Calu3 (cell line): ENCODE measurements at regions not wholly inside any gene's neighbourhood (a gene's known extent, or its start where the extent isn't known, plus 50 kb on each side); places are given as distances from the start of the nearest gene placed in this dataset.

Experiments used
- BruUV-seq: library from RNA; stranded (reverse); fragments of 400-500 nt; replicated peaks from 2 replicates; lab custom pipeline; 2021; lab: Mats Ljungman, UMichigan
- CTCF ChIA-PET: fragments of 300-600 bp; sonication (Branson Sonifier 250); formaldehyde crosslinking; loops from one replicate; lab custom pipeline; 2022; ENCODE audit warnings: antibody characterized with exemption; lab: Charles Lee
- DNase-seq: peaks from one replicate; pipeline ENCODE4 v3.0.0; 2022
- H3K27ac Mint-ChIP-seq: one replicate; pipeline ENCODE4 v1.8.0; 2022; ENCODE audit warnings: mixed read lengths; ENCODE audit not compliant: unreplicated experiment
- H3K27me3 Mint-ChIP-seq: one replicate; pipeline ENCODE4 v1.8.0; 2022; ENCODE audit warnings: mixed read lengths; ENCODE audit not compliant: unreplicated experiment
- H3K36me3 Mint-ChIP-seq: one replicate; pipeline ENCODE4 v1.8.0; 2022; ENCODE audit warnings: mild to moderate bottlenecking, moderate library complexity, mixed read lengths; ENCODE audit not compliant: insufficient read depth, unreplicated experiment
- H3K4me1 Mint-ChIP-seq: one replicate; pipeline ENCODE4 v1.8.0; 2022; ENCODE audit warnings: mild to moderate bottlenecking, low read depth, mixed read lengths; ENCODE audit not compliant: unreplicated experiment
- H3K4me3 Mint-ChIP-seq: one replicate; pipeline ENCODE4 v1.8.0; 2022; ENCODE audit warnings: mild to moderate bottlenecking, low read depth, moderate library complexity, mixed read lengths; ENCODE audit not compliant: unreplicated experiment
- H3K9me3 Mint-ChIP-seq: one replicate; pipeline ENCODE4 v1.8.0; 2022; ENCODE audit warnings: low read depth, mixed read lengths; ENCODE audit not compliant: unreplicated experiment
- CTCF ChIP-seq: fragments of 200-600 bp; IDR thresholded peaks from one replicate; pipeline ENCODE4 v1.8.0; 2022; ENCODE audit warnings: antibody characterized with exemption; ENCODE audit not compliant: unreplicated experiment
- intact Hi-C: fragments of 100-400 bp; cut with micrococcal nuclease; formaldehyde crosslinking; loops from one replicate; pipeline ENCODE4 v1.10.0; 2022; ENCODE audit not compliant: unreplicated experiment

DNA sequence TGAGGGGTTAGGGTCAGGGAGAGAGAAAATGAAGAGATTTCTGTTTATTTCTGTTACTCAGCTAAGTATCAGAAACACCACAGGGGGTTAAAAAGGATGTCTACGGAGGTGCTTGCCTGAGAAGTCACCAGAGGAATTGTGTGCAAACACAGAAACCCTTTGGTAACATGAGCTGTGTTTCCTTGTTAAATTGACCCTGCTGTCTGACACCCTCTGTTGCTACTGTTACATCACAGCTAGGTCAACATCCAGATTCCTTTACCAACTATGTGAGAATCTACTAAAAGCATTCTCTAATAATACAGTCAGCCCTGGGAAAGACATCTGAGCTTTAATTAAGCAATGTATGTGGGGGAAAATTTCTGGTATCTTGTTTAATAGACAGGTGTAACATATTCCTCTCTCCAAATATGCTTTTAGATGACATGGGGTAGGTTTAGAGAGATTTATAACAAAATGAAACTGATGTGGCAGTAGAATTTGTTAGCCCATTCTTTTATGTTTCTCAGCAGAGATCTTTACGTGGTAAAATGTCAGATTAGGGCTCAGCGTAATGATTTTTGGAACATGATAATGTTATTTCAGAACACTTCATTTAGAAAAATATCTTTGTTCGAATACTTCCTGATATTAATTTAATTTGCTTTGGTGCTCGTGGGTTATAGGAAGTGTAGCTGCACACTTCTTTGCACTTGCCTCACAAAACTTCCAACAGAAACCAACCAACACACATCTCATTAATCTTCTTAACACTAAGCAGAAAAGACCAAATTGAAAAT, 168.0 kb upstream of the AHR start:
- BruUV-seq, result no TSS peak
- CTCF ChIA-PET, result interaction anchor here (0.6 to 3.5 kb wide), 21 partner anchors 8 to 181 kb away, joined by 3 to 29 read pairs (median 5); partner anchors contain the start of gene AHR
- Mint-ChIP-seq H3K9me3 (no peaks in the 10 kb centered on the region), H3K4me3 (peak overlapping the region; percentile 62), H3K27me3 (no peaks in the 10 kb centered on the region), H3K4me1 (peaks cover 86% of the 10 kb centered on the region), H3K27ac (peak overlapping the region; percentile 100), H3K36me3 (peaks cover 44% of the 10 kb centered on the region)
- no peak for TF ChIP-seq CTCF
- peak; percentile 78 for DNase-seq
- intact Hi-C loops, result loop anchor here (1.0 to 10.0 kb wide), 7 partner anchors 31 to 326 kb away; partner anchors contain the start of gene AGR2

GRCh38 chr7:17131060-17131345, 167.4 kb upstream of the AHR start:
- no peak for TF ChIP-seq CTCF
- intact Hi-C loops, result loop anchor here (2.0 to 10.0 kb wide), 6 partner anchors 68 to 326 kb away; partner anchors contain the start of gene AGR2
- CTCF ChIA-PET, result interaction anchor here (1.0 to 3.5 kb wide), 11 partner anchors 9 to 172 kb away, joined by 3 to 29 read pairs (median 12); no protein-coding TSS in a partner anchor
- Mint-ChIP-seq H3K9me3 (no peaks in the 10 kb centered on the region), H3K4me1 (peaks cover 86% of the 10 kb centered on the region), H3K27ac (peak overlapping the region; percentile 100), H3K36me3 (peaks cover 48% of the 10 kb centered on the region), H3K4me3 (peak overlapping the region; percentile 62), H3K27me3 (no peaks in the 10 kb centered on the region)
- BruUV-seq, result no TSS peak
- DNase-seq, result no peak

- intact Hi-C loops, result loop anchor here (1.0 to 10.0 kb wide), 7 partner anchors 69 to 327 kb away; partner anchors contain the start of gene AGR2
- Mint-ChIP-seq H3K9me3 (no peaks in the 10 kb centered on the region), H3K4me1 (peaks cover 81% of the 10 kb centered on the region), H3K36me3 (peaks cover 48% of the 10 kb centered on the region), H3K27me3 (no peaks in the 10 kb centered on the region), H3K4me3 (peak overlapping the region; percentile 70), H3K27ac (peak overlapping the region; percentile 100)
- TF ChIP-seq CTCF, result no peak
- CTCF ChIA-PET, result interaction anchor here (0.5 to 3.5 kb wide), 8 partner anchors 8 to 149 kb away, joined by 3 to 29 read pairs (median 4); no protein-coding TSS in a partner anchor
- peak; percentile 59 for DNase-seq
- TSS peak; percentile 67 for BruUV-seq
These were observed 166.3 kb upstream of the AHR start for GRCh38 chr7:17131983-17132655.

- DNase-seq, result no peak
- Mint-ChIP-seq H3K36me3 (peaks cover 48% of the 10 kb centered on the region), H3K27me3 (no peaks in the 10 kb centered on the region), H3K27ac (peak overlapping the region; percentile 100), H3K4me1 (peaks cover 82% of the 10 kb centered on the region), H3K4me3 (peak overlapping the region; percentile 70), H3K9me3 (no peaks in the 10 kb centered on the region)
- intact Hi-C loops, result loop anchor here (1.0 to 10.0 kb wide), 4 partner anchors 91 to 328 kb away; partner anchors contain the start of gene AGR2
- BruUV-seq, result no TSS peak
- CTCF ChIA-PET, result interaction anchor here (1.3 to 3.5 kb wide), 3 partner anchors 8 to 124 kb away, joined by 5 to 22 read pairs (median 17); no protein-coding TSS in a partner anchor
- TF ChIP-seq CTCF, result no peak
These were observed 165.7 kb upstream of the AHR start for GRCh38 chr7:17132726-17133125.
